ENCODE measurements at regions not wholly inside any gene's neighbourhood (a gene's known extent, or its start where the extent isn't known, plus 50 kb on each side); places are given as distances from the start of the nearest gene placed in this dataset.

- no peaks in the 10 kb centered on the region for H3K27me3 ChIP-seq
- H3K4me1 ChIP-seq: no peaks in the 10 kb centered on the region
- intact Hi-C loops (cut with DNase I): no loop called here
- no peaks in the 10 kb centered on the region for H3K36me3 ChIP-seq
- no peaks in the 10 kb centered on the region for H3K9me3 ChIP-seq
- H3K27ac ChIP-seq: no peak overlapping the region
- no peak overlapping the region for H3K4me3 ChIP-seq
- TF ChIP-seq CTCF (IDR thresholded peaks at IDR 0.05): no peak
- DNase-seq (ENCODE audit: low spot score in 2 of 2): no peak
These were observed 738.8 kb downstream of the AMY1C start for GRCh38 chr1:104488296-104489015.

- no peaks in the 10 kb centered on the region for H3K27me3 ChIP-seq
- DNase-seq (ENCODE audit: low spot score in 2 of 2): no peak
- no peak overlapping the region for H3K4me3 ChIP-seq
- no peak overlapping the region for H3K27ac ChIP-seq
- no peak for TF ChIP-seq CTCF (IDR thresholded peaks at IDR 0.05)
- intact Hi-C loops (cut with DNase I): no loop called here
- no peaks in the 10 kb centered on the region for H3K36me3 ChIP-seq
- no peaks in the 10 kb centered on the region for H3K9me3 ChIP-seq
- no peaks in the 10 kb centered on the region for H3K4me1 ChIP-seq
These were observed 776.6 kb downstream of the AMY1C start for GRCh38 chr1:104526158-104526795.

- H3K9me3 ChIP-seq: no peaks in the 10 kb centered on the region
- no peaks in the 10 kb centered on the region for H3K4me1 ChIP-seq
- H3K27me3 ChIP-seq: no peaks in the 10 kb centered on the region
- H3K4me3 ChIP-seq: no peak overlapping the region
- H3K36me3 ChIP-seq: no peaks in the 10 kb centered on the region
- TF ChIP-seq CTCF (IDR thresholded peaks at IDR 0.05): no peak
- intact Hi-C loops (cut with DNase I): no loop called here
- DNase-seq (ENCODE audit: low spot score in 2 of 2): no peak
- no peak overlapping the region for H3K27ac ChIP-seq
These were observed 782.3 kb downstream of the AMY1C start for GRCh38 chr1:104531990-104532389.

- H3K4me3 ChIP-seq: no peak overlapping the region
- H3K27ac ChIP-seq: no peak overlapping the region
- H3K36me3 ChIP-seq: no peaks in the 10 kb centered on the region
- no peaks in the 10 kb centered on the region for H3K9me3 ChIP-seq
- no peak for DNase-seq (ENCODE audit: low spot score in 2 of 2)
- intact Hi-C loops (cut with DNase I): no loop called here
- no peak for TF ChIP-seq CTCF (IDR thresholded peaks at IDR 0.05)
- no peaks in the 10 kb centered on the region for H3K27me3 ChIP-seq
- no peaks in the 10 kb centered on the region for H3K4me1 ChIP-seq
These were observed 824.9 kb downstream of the AMY1C start for GRCh38 chr1:104574620-104575019.

- H3K9me3 ChIP-seq: no peaks in the 10 kb centered on the region
- no peaks in the 10 kb centered on the region for H3K27me3 ChIP-seq
- no peak for TF ChIP-seq CTCF (IDR thresholded peaks at IDR 0.05)
- intact Hi-C loops (cut with DNase I): no loop called here
- H3K4me1 ChIP-seq: no peaks in the 10 kb centered on the region
- H3K4me3 ChIP-seq: no peak overlapping the region
- no peak for DNase-seq (ENCODE audit: low spot score in 2 of 2)
- no peaks in the 10 kb centered on the region for H3K36me3 ChIP-seq
- no peak overlapping the region for H3K27ac ChIP-seq
These were observed 843.2 kb downstream of the AMY1C start for GRCh38 chr1:104592926-104593325.
